NK-92 treated with Interleukin-12 subunit alpha and Interleukin-12 subunit beta, amount 100 ng/mL, for 24 hours (cell line): ENCODE measurements at regions not wholly inside any gene's neighbourhood (a gene's known extent, or its start where the extent isn't known, plus 50 kb on each side); places are given as distances from the start of the nearest gene placed in this dataset.
"Not testable (repeated sequence)": the region's sequence is repeated elsewhere in the genome, so short reads cannot be mapped to it uniquely, and the experiment has no call there.

Source experiments
- DNase-seq: peaks from one replicate; lab custom pipeline; 2025; lab: John Stamatoyannopoulos, UW

- no peak for DNase-seq
These were observed 615.4 kb downstream of the MAFB start for GRCh38 chr20:40073535-40074111.

- DNase-seq: no peak
These were observed 616.1 kb downstream of the MAFB start for GRCh38 chr20:40072907-40073306.

- no peak for DNase-seq
These were observed 632.9 kb downstream of the MAFB start for GRCh38 chr20:40056171-40056570.

GRCh38 chr20:40055711-40056110, 633.3 kb downstream of the MAFB start:
- DNase-seq: no peak

- no peak for DNase-seq
These were observed 634.7 kb downstream of the MAFB start for GRCh38 chr20:40054311-40054710.

- DNase-seq: no peak
These were observed 638.4 kb downstream of the MAFB start for GRCh38 chr20:40050596-40050995.

GRCh38 chr20:40049854-40050253, 639.2 kb downstream of the MAFB start:
- DNase-seq: no peak

GRCh38 chr20:40046703-40047102, 642.3 kb downstream of the MAFB start:
- no peak for DNase-seq

- no peak for DNase-seq
These were observed 651.5 kb downstream of the MAFB start for GRCh38 chr20:40037511-40037910.

- no peak for DNase-seq
These were observed 659.4 kb downstream of the MAFB start for GRCh38 chr20:40029589-40029988.

- no peak for DNase-seq
These were observed 669.5 kb downstream of the MAFB start for GRCh38 chr20:40019510-40019909.

- no peak for DNase-seq
These were observed 671.3 kb downstream of the MAFB start for GRCh38 chr20:40017765-40018164.

GRCh38 chr20:40016890-40017289, 672.1 kb downstream of the MAFB start:
- DNase-seq: no peak

- DNase-seq: no peak
These were observed 672.6 kb downstream of the MAFB start for GRCh38 chr20:40016392-40016791.

- DNase-seq: not testable (repeated sequence)
These were observed 677.0 kb downstream of the MAFB start for GRCh38 chr20:40012026-40012425.

- no peak for DNase-seq
These were observed 678.6 kb downstream of the MAFB start for GRCh38 chr20:40010483-40010882.

- no peak for DNase-seq
These were observed 679.5 kb downstream of the MAFB start for GRCh38 chr20:40009542-40009941.

GRCh38 chr20:40008177-40008576, 680.9 kb downstream of the MAFB start:
- DNase-seq: no peak

- no peak for DNase-seq
These were observed 682.7 kb downstream of the MAFB start for GRCh38 chr20:40006168-40006860.

GRCh38 chr20:40004092-40004491, 684.9 kb downstream of the MAFB start:
- not testable (repeated sequence) for DNase-seq

- no peak for DNase-seq
These were observed 695.3 kb downstream of the MAFB start for GRCh38 chr20:39993742-39994141.

GRCh38 chr20:39990692-39991091, 698.3 kb downstream of the MAFB start:
- DNase-seq: no peak

GRCh38 chr20:39988991-39989390, 700.0 kb downstream of the MAFB start:
- DNase-seq: no peak
